ENCODE measurements at regions not wholly inside any gene's neighbourhood (a gene's known extent, or its start where the extent isn't known, plus 50 kb on each side); places are given as distances from the start of the nearest gene placed in this dataset.

DNA sequence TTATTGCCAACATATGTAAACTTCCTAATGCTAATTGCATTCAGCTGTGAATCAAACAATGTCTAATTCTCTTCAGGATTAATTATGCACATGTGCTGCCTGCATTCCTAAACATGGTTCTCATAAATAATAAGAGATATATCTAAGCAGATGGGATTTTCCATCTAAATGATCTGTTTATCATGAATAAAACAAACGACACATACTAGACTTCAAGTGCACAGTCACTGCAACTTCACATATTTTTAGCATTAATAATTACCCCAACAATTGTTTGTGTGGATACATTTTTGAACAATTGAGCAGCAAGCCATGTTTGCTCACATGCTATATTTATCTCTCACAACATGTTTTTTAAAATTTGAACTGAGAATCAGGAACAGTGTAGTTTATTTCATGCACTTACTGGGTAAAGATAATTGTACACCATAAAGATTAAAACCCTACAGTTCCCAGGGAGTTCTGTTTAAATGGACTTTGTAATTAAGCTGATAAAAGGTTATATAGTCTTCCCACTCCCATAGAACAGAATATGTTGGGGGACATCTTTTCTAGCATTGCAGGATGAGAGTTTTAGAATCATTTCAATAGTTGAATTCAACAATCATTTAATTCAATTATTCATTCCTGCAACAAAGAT is 378.5 kb downstream of the MDFIC start:
- DNase-seq, result no peak
- H3K27ac ChIP-seq (ENCODE audit: insufficient read depth in 1 of 2, low read depth in 1 of 2, low read length in 2 of 2, poor library complexity in 1 of 2, severe bottlenecking in 2 of 2), result no peak overlapping the region
- no peaks in the 10 kb centered on the region for H3K27me3 ChIP-seq (replicated peaks in 2 of 5; ENCODE audit: control insufficient read depth in 4 of 5, insufficient read depth in 5 of 5, low read length in 4 of 5)
- H3K4me3 ChIP-seq (ENCODE audit: control insufficient read depth in 1 of 7, extremely low read depth in 1 of 7, insufficient read depth in 4 of 7, low read depth in 2 of 7, low read length in 6 of 7), result no peak overlapping the region
- ChIA-PET POLR2A (no interaction called here), CTCF (interaction anchor here (1.0 kb wide), 1 partner anchor 104 kb away, joined by 3 read pairs; no protein-coding TSS in a partner anchor)
- no peaks in the 10 kb centered on the region for H3K36me3 ChIP-seq (ENCODE audit: control insufficient read depth in 4 of 4, insufficient read depth in 4 of 4, low read length in 3 of 4)
- no peaks in the 10 kb centered on the region for H3K9me3 ChIP-seq (ENCODE audit: control extremely low read depth in 1 of 5, control insufficient read depth in 4 of 5, insufficient read depth in 2 of 5, low read depth in 1 of 5, low read length in 4 of 5)
- no peaks in the 10 kb centered on the region for H3K4me1 ChIP-seq (ENCODE audit: control extremely low read depth in 1 of 4, control insufficient read depth in 4 of 4, insufficient read depth in 4 of 4, low read length in 3 of 4)
- no CpG with 5 or more reads among the region's 1 CpG for WGBS (ENCODE audit: insufficient coverage)

DNA sequence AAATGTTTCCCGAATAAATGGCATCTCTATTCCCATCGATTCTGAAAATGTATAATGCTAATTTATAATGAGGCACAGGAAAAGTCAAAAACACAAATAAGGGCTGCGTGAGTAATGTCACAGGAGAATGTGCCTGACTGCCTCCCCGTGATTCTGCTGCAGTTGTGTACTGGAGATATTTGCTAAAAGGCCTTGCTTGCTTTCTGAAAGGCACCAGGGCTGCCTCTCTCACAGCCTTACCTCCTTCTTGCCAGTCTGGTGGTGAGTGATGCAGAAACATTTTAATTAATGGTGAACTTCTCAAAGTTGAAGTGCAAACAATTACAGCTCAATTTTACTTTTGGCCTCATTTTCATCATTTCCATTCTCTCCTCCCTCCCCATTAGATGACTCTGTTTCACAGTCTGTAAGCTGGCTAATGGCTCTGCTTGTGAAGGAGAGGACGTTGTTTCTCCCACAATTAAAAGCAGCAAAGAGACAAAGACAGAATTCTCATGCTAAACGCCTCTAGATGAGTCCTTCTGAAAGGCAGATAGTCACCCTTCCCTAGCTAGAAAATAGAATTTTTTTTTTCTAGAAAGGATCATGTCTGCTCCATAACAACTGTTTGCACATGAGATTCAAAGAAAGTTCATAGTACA is 377.6 kb downstream of the MDFIC start:
- no peaks in the 10 kb centered on the region for H3K36me3 ChIP-seq (ENCODE audit: control insufficient read depth in 4 of 4, insufficient read depth in 4 of 4, low read length in 3 of 4)
- ChIA-PET CTCF (no interaction called here), POLR2A (no interaction called here)
- WGBS (ENCODE audit: insufficient coverage), result 100% methylated on average over 3 of the region's 6 CpGs
- no peaks in the 10 kb centered on the region for H3K27me3 ChIP-seq (replicated peaks in 2 of 5; ENCODE audit: control insufficient read depth in 4 of 5, insufficient read depth in 5 of 5, low read length in 4 of 5)
- no peaks in the 10 kb centered on the region for H3K4me1 ChIP-seq (ENCODE audit: control extremely low read depth in 1 of 4, control insufficient read depth in 4 of 4, insufficient read depth in 4 of 4, low read length in 3 of 4)
- no peak overlapping the region for H3K4me3 ChIP-seq (ENCODE audit: control insufficient read depth in 1 of 7, extremely low read depth in 1 of 7, insufficient read depth in 4 of 7, low read depth in 2 of 7, low read length in 6 of 7)
- no peak for DNase-seq
- H3K9me3 ChIP-seq (ENCODE audit: control extremely low read depth in 1 of 5, control insufficient read depth in 4 of 5, insufficient read depth in 2 of 5, low read depth in 1 of 5, low read length in 4 of 5), result no peaks in the 10 kb centered on the region
- no peak overlapping the region for H3K27ac ChIP-seq (ENCODE audit: insufficient read depth in 1 of 2, low read depth in 1 of 2, low read length in 2 of 2, poor library complexity in 1 of 2, severe bottlenecking in 2 of 2)

DNA sequence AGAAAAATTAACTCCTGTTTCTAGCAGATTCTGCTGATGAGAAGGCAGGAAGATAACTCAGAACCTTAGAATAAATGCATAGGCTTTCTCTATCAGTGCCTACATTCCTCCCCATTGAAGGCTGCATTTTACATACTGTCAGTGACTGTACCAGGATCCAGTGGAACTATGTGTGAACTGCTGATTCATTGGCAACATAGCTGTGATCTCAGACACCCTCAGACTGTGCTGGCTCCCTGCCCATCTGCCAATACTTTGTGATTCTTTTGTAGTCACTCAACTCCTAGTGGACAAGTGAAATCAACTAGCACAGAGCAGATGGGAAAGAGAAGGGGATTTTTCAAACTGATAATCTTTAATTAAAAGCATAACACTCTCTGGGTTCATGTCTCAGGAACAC is 375.8 kb downstream of the MDFIC start:
- Histone ChIP-seq H3K27me3 (replicated peaks in 2 of 5; ENCODE audit: control insufficient read depth in 4 of 5, insufficient read depth in 5 of 5, low read length in 4 of 5) (no peaks in the 10 kb centered on the region), H3K4me3 (ENCODE audit: control insufficient read depth in 1 of 7, extremely low read depth in 1 of 7, insufficient read depth in 4 of 7, low read depth in 2 of 7, low read length in 6 of 7) (no peak overlapping the region), H3K27ac (ENCODE audit: insufficient read depth in 1 of 2, low read depth in 1 of 2, low read length in 2 of 2, poor library complexity in 1 of 2, severe bottlenecking in 2 of 2) (no peak overlapping the region), H3K9me3 (ENCODE audit: control extremely low read depth in 1 of 5, control insufficient read depth in 4 of 5, insufficient read depth in 2 of 5, low read depth in 1 of 5, low read length in 4 of 5) (no peaks in the 10 kb centered on the region), H3K36me3 (ENCODE audit: control insufficient read depth in 4 of 4, insufficient read depth in 4 of 4, low read length in 3 of 4) (no peaks in the 10 kb centered on the region), H3K4me1 (ENCODE audit: control extremely low read depth in 1 of 4, control insufficient read depth in 4 of 4, insufficient read depth in 4 of 4, low read length in 3 of 4) (no peaks in the 10 kb centered on the region)
- ChIA-PET POLR2A (no interaction called here), CTCF (interaction anchor here (0.7 to 0.8 kb wide), 2 partner anchors 57 to 405 kb away, joined by 3 to 4 read pairs; no protein-coding TSS in a partner anchor)
- DNase-seq, result peak in 2 of 3 donors; percentile 0 to 1

DNA sequence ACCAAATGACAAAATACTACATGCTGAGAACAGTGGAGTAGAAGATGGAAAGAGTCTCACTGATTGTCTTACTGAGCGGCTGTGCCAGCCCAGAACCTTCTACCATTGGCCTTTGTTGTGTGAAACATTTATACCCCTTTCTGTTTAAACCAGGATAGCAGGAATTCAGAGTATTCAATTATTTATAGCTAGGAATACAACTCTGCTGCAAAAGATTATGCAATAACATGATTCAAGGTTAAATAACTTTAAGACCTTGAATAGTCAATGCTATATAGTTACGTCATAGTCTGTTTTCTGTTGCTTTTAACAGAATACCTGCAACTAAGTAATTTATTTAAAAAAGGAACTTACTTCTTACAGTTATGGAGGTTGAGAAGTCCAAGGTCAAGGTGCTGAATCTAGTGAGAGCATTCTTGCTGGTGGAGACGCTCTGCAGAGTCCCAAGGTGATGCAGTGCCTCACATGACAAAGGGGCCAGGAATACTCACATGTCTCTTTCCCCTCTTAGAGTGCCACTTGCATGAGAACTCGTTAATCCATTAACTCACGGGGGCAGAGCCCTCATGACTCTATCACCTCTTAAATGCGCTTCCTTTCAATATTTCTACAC is 371.8 kb downstream of the MDFIC start:
- 80% methylated on average over 4 of the region's 6 CpGs for WGBS (ENCODE audit: insufficient coverage)
- POLR2A ChIA-PET, result no interaction called here
- no peak overlapping the region for H3K27ac ChIP-seq (ENCODE audit: insufficient read depth in 1 of 2, low read depth in 1 of 2, low read length in 2 of 2, poor library complexity in 1 of 2, severe bottlenecking in 2 of 2)
- no peaks in the 10 kb centered on the region for H3K36me3 ChIP-seq (ENCODE audit: control insufficient read depth in 4 of 4, insufficient read depth in 4 of 4, low read length in 3 of 4)
- CTCF ChIA-PET, result no interaction called here
- H3K9me3 ChIP-seq (ENCODE audit: control extremely low read depth in 1 of 5, control insufficient read depth in 4 of 5, insufficient read depth in 2 of 5, low read depth in 1 of 5, low read length in 4 of 5), result no peaks in the 10 kb centered on the region
- H3K27me3 ChIP-seq (replicated peaks in 2 of 5; ENCODE audit: control insufficient read depth in 4 of 5, insufficient read depth in 5 of 5, low read length in 4 of 5), result no peaks in the 10 kb centered on the region
- no peaks in the 10 kb centered on the region for H3K4me1 ChIP-seq (ENCODE audit: control extremely low read depth in 1 of 4, control insufficient read depth in 4 of 4, insufficient read depth in 4 of 4, low read length in 3 of 4)
- DNase-seq, result no peak
- no peak overlapping the region for H3K4me3 ChIP-seq (ENCODE audit: control insufficient read depth in 1 of 7, extremely low read depth in 1 of 7, insufficient read depth in 4 of 7, low read depth in 2 of 7, low read length in 6 of 7)

DNA sequence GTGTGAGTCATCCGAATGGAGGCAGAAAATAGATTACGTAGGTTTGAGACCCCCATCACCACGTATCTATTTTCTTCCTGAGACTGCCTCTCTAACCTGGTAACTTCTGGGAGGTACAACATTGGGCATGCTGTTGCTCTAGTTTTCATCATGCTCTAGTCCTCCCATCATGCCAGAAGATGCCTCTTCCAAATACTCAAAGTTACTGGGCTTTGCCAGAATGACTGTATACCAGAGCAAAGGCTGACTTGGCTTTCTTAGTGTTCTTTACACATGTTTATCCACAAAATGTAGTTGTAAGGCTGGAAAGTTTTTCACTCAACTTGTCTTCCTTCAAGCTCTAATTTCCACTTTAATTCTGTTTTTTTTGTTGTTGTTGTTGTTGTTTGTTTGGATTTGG is 370.5 kb downstream of the MDFIC start:
- CTCF ChIA-PET, result no interaction called here
- no peak for DNase-seq

DNA sequence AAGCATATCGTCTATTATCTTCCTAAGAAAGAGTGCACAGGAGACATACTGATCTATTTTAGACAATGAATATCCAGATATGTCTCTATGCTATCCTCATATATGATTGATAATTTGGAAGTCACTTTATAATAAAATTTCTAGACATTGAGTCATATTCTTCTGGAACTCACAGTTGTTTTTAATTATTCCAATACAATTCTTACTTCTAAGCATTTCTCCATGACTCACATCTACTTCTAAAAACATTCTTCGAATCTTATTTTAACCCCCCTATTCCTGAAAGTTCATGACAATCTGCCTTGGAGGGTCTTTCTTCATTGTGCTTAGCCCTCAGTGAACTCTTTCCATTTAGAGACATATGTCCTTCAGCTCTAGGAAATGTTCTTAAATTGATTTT is 368.1 kb downstream of the MDFIC start:
- H3K36me3 ChIP-seq (ENCODE audit: control insufficient read depth in 4 of 4, insufficient read depth in 4 of 4, low read length in 3 of 4), result no peaks in the 10 kb centered on the region
- POLR2A ChIA-PET, result no interaction called here
- 89% methylated on average over 1 of the region's 2 CpGs for WGBS (ENCODE audit: insufficient coverage)
- DNase-seq, result no peak
- H3K4me3 ChIP-seq (ENCODE audit: control insufficient read depth in 1 of 7, extremely low read depth in 1 of 7, insufficient read depth in 4 of 7, low read depth in 2 of 7, low read length in 6 of 7), result no peak overlapping the region
- H3K27me3 ChIP-seq (replicated peaks in 2 of 5; ENCODE audit: control insufficient read depth in 4 of 5, insufficient read depth in 5 of 5, low read length in 4 of 5), result no peaks in the 10 kb centered on the region
- CTCF ChIA-PET, result no interaction called here
- H3K9me3 ChIP-seq (ENCODE audit: control extremely low read depth in 1 of 5, control insufficient read depth in 4 of 5, insufficient read depth in 2 of 5, low read depth in 1 of 5, low read length in 4 of 5), result no peaks in the 10 kb centered on the region
- H3K4me1 ChIP-seq (ENCODE audit: control extremely low read depth in 1 of 4, control insufficient read depth in 4 of 4, insufficient read depth in 4 of 4, low read length in 3 of 4), result no peaks in the 10 kb centered on the region
- H3K27ac ChIP-seq (ENCODE audit: insufficient read depth in 1 of 2, low read depth in 1 of 2, low read length in 2 of 2, poor library complexity in 1 of 2, severe bottlenecking in 2 of 2), result no peak overlapping the region

More for the DNA sequence above, 370.5 kb downstream of the MDFIC start:
- Histone ChIP-seq H3K27me3 (replicated peaks in 2 of 5; ENCODE audit: control insufficient read depth in 4 of 5, insufficient read depth in 5 of 5, low read length in 4 of 5) (no peaks in the 10 kb centered on the region), H3K9me3 (ENCODE audit: control extremely low read depth in 1 of 5, control insufficient read depth in 4 of 5, insufficient read depth in 2 of 5, low read depth in 1 of 5, low read length in 4 of 5) (no peaks in the 10 kb centered on the region), H3K4me3 (ENCODE audit: control insufficient read depth in 1 of 7, extremely low read depth in 1 of 7, insufficient read depth in 4 of 7, low read depth in 2 of 7, low read length in 6 of 7) (no peak overlapping the region), H3K36me3 (ENCODE audit: control insufficient read depth in 4 of 4, insufficient read depth in 4 of 4, low read length in 3 of 4) (no peaks in the 10 kb centered on the region), H3K27ac (ENCODE audit: insufficient read depth in 1 of 2, low read depth in 1 of 2, low read length in 2 of 2, poor library complexity in 1 of 2, severe bottlenecking in 2 of 2) (no peak overlapping the region), H3K4me1 (ENCODE audit: control extremely low read depth in 1 of 4, control insufficient read depth in 4 of 4, insufficient read depth in 4 of 4, low read length in 3 of 4) (no peaks in the 10 kb centered on the region)
- WGBS (ENCODE audit: insufficient coverage), result 100% methylated on average over 2 of the region's 3 CpGs
- POLR2A ChIA-PET, result no interaction called here

DNA sequence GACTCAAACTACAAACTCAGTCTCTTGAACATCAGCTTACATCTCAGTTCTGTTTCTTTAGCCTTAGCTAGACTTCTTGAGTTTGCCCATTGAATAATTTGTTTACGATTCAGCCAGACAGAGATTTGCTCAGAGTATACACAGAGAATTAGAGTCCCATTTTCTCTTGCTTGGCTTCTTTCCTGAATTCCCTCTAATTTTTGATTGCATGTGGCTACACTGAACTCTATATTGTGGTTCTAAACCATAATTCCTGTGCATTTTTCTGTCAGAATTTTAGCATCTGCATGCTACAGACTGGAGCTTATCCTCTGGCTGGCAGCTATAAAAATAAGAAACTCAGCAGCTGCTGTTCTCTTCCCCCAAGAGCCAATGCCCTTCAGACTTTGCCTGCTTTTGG is 354.9 kb downstream of the MDFIC start:
- WGBS (ENCODE audit: insufficient coverage), result 100% methylated on average over 1 of the region's 1 CpG
- POLR2A ChIA-PET, result no interaction called here
- Histone ChIP-seq H3K27me3 (replicated peaks in 2 of 5; ENCODE audit: control insufficient read depth in 4 of 5, insufficient read depth in 5 of 5, low read length in 4 of 5) (peaks cover 0 to 2% (median 0%) of the 10 kb centered on the region in 5 experiments), H3K36me3 (ENCODE audit: control insufficient read depth in 4 of 4, insufficient read depth in 4 of 4, low read length in 3 of 4) (no peaks in the 10 kb centered on the region), H3K27ac (ENCODE audit: insufficient read depth in 1 of 2, low read depth in 1 of 2, low read length in 2 of 2, poor library complexity in 1 of 2, severe bottlenecking in 2 of 2) (no peak overlapping the region), H3K9me3 (ENCODE audit: control extremely low read depth in 1 of 5, control insufficient read depth in 4 of 5, insufficient read depth in 2 of 5, low read depth in 1 of 5, low read length in 4 of 5) (no peaks in the 10 kb centered on the region), H3K4me3 (ENCODE audit: control insufficient read depth in 1 of 7, extremely low read depth in 1 of 7, insufficient read depth in 4 of 7, low read depth in 2 of 7, low read length in 6 of 7) (no peak overlapping the region), H3K4me1 (ENCODE audit: control extremely low read depth in 1 of 4, control insufficient read depth in 4 of 4, insufficient read depth in 4 of 4, low read length in 3 of 4) (no peaks in the 10 kb centered on the region)
- CTCF ChIA-PET, result no interaction called here
- DNase-seq, result no peak

Measured in common myeloid progenitor, CD34-positive (primary cell).